ENCODE measurements at regions not wholly inside any gene's neighbourhood (a gene's known extent, or its start where the extent isn't known, plus 50 kb on each side); places are given as distances from the start of the nearest gene placed in this dataset.

- Histone ChIP-seq H3K79me2 (ENCODE audit: insufficient read depth, low read length) (no peaks in the 10 kb centered on the region), H3K27me3 (ENCODE audit: insufficient read depth, low read length) (no peaks in the 10 kb centered on the region), H3K36me3 (ENCODE audit: insufficient read depth, low read length) (no peaks in the 10 kb centered on the region; the same call in 1 of the 2 replicates), H3K27ac (ENCODE audit: low read depth, low read length, poor library complexity, severe bottlenecking) (peak overlapping the region; percentile 96), H2AFZ (ENCODE audit: low read length) (no peak overlapping the region), H3K4me3 (ENCODE audit: low read depth, low read length, poor library complexity, severe bottlenecking) (peak overlapping the region; percentile 64), H3K9me2 (ENCODE audit: low read depth, low read length) (no peaks in the 10 kb centered on the region), H3K9me3 (ENCODE audit: low read length) (no peaks in the 10 kb centered on the region), H3K4me2 (ENCODE audit: low read length) (peak overlapping the region; percentile 86), H3K4me1 (ENCODE audit: insufficient read depth, low read length, severe bottlenecking) (peaks cover 55% of the 10 kb centered on the region), H3F3A (ENCODE audit: insufficient read depth, low read length) (no peaks in the 10 kb centered on the region; the same call in 1 of the 2 replicates), H3K9ac (ENCODE audit: low read length) (peak overlapping the region; percentile 88), H4K20me1 (ENCODE audit: insufficient read depth, low read length) (no peaks in the 10 kb centered on the region)
- no peak for TF ChIP-seq EZH2 (IDR thresholded peaks at IDR 0.05; ENCODE audit: borderline replicate concordance, low read length)
- no peak for TF ChIP-seq CTCF (IDR thresholded peaks at IDR 0.05; ENCODE audit: low read length)
These were observed 113.9 kb upstream of the PRSS16 start for GRCh38 chr6:27133281-27134227.

GRCh38 chr6:27135087-27135657 is 112.3 kb upstream of the PRSS16 start:
- Histone ChIP-seq H3K79me2 (ENCODE audit: insufficient read depth, low read length) (no peaks in the 10 kb centered on the region), H3K27ac (ENCODE audit: low read depth, low read length, poor library complexity, severe bottlenecking) (peak overlapping the region; percentile 96), H3K9ac (ENCODE audit: low read length) (no peak overlapping the region), H3K4me2 (ENCODE audit: low read length) (no peak overlapping the region), H3K4me3 (ENCODE audit: low read depth, low read length, poor library complexity, severe bottlenecking) (no peak overlapping the region), H3K36me3 (ENCODE audit: insufficient read depth, low read length) (peaks cover 4% of the 10 kb centered on the region), H2AFZ (ENCODE audit: low read length) (no peak overlapping the region), H3F3A (ENCODE audit: insufficient read depth, low read length) (no peaks in the 10 kb centered on the region; the same call in 1 of the 2 replicates), H3K27me3 (ENCODE audit: insufficient read depth, low read length) (no peaks in the 10 kb centered on the region), H4K20me1 (ENCODE audit: insufficient read depth, low read length) (no peaks in the 10 kb centered on the region), H3K4me1 (ENCODE audit: insufficient read depth, low read length, severe bottlenecking) (peaks cover 43% of the 10 kb centered on the region), H3K9me2 (ENCODE audit: low read depth, low read length) (no peaks in the 10 kb centered on the region), H3K9me3 (ENCODE audit: low read length) (no peaks in the 10 kb centered on the region)
- TF ChIP-seq CTCF (IDR thresholded peaks at IDR 0.05; ENCODE audit: low read length) (no peak), EZH2 (IDR thresholded peaks at IDR 0.05; ENCODE audit: borderline replicate concordance, low read length) (no peak)

GRCh38 chr6:27136077-27136644 is 111.3 kb upstream of the PRSS16 start:
- Histone ChIP-seq H3K9ac (ENCODE audit: low read length) (no peak overlapping the region), H3K4me2 (ENCODE audit: low read length) (no peak overlapping the region), H3K9me2 (ENCODE audit: low read depth, low read length) (no peaks in the 10 kb centered on the region), H3K79me2 (ENCODE audit: insufficient read depth, low read length) (no peaks in the 10 kb centered on the region), H3K36me3 (ENCODE audit: insufficient read depth, low read length) (peaks cover 4% of the 10 kb centered on the region), H4K20me1 (ENCODE audit: insufficient read depth, low read length) (no peaks in the 10 kb centered on the region), H3K9me3 (ENCODE audit: low read length) (no peaks in the 10 kb centered on the region), H3K4me3 (ENCODE audit: low read depth, low read length, poor library complexity, severe bottlenecking) (no peak overlapping the region), H3F3A (ENCODE audit: insufficient read depth, low read length) (no peaks in the 10 kb centered on the region; the same call in 1 of the 2 replicates), H3K27me3 (ENCODE audit: insufficient read depth, low read length) (no peaks in the 10 kb centered on the region), H3K27ac (ENCODE audit: low read depth, low read length, poor library complexity, severe bottlenecking) (peak overlapping the region; percentile 99), H3K4me1 (ENCODE audit: insufficient read depth, low read length, severe bottlenecking) (peaks cover 37% of the 10 kb centered on the region), H2AFZ (ENCODE audit: low read length) (no peak overlapping the region)
- no peak for TF ChIP-seq EZH2 (IDR thresholded peaks at IDR 0.05; ENCODE audit: borderline replicate concordance, low read length)
- TF ChIP-seq CTCF (IDR thresholded peaks at IDR 0.05; ENCODE audit: low read length), result no peak

Measured in OCI-LY1 (cell line).